GM23248 (cell line): ENCODE measurements at regions not wholly inside any gene's neighbourhood (a gene's known extent, or its start where the extent isn't known, plus 50 kb on each side); places are given as distances from the start of the nearest gene placed in this dataset.

Source experiments
- EZH2 ChIP-seq: fragments of 200-600 bp; sonication (generic); IDR thresholded peaks from 2 replicates; pipeline ENCODE4 v1.6.1; 2018; ENCODE audit warnings: antibody characterized with exemption, mild to moderate bottlenecking; ENCODE audit not compliant: insufficient read depth, poor library complexity, severe bottlenecking
- EZH2phosphoT487 ChIP-seq: fragments of 200-600 bp; sonication (generic); IDR thresholded peaks from 2 replicates; pipeline ENCODE4 v1.6.1; 2018; ENCODE audit warnings: antibody characterized with exemption, moderate library complexity, mild to moderate bottlenecking, low read depth; ENCODE audit not compliant: insufficient read depth

- TF ChIP-seq EZH2phosphoT487 (no peak), EZH2 (no peak)
Measured at GRCh38 chr11:123378096-123378495, 52.0 kb upstream of the GRAMD1B start.
